ENCODE measurements at regions not wholly inside any gene's neighbourhood (a gene's known extent, or its start where the extent isn't known, plus 50 kb on each side); places are given as distances from the start of the nearest gene placed in this dataset.
A peak's percentile ranks its signal among the peaks of the same experiment; 100 is the strongest.
"Not testable (repeated sequence)": the region's sequence is repeated elsewhere in the genome, so short reads cannot be mapped to it uniquely, and the experiment has no call there.

GRCh38 chr9:11190719-11191118, 577.9 kb upstream of the PTPRD start:
- WGBS, 2 donors, result 36 to 38% methylated on average over 1 of the region's 1 CpG
- H3K27me3 ChIP-seq, result no peaks in the 10 kb centered on the region
- ATAC-seq, result no peak
- no peak overlapping the region for H3K27ac ChIP-seq
- intact Hi-C loops (cut with DNase I), result no loop called here
- no peak for DNase-seq
- H3K4me3 ChIP-seq, result no peak overlapping the region
- no peaks in the 10 kb centered on the region for H3K9me3 ChIP-seq
- TF ChIP-seq POLR2A (IDR thresholded peaks at IDR 0.05), result no peak
- TF ChIP-seq, protein P1, sequence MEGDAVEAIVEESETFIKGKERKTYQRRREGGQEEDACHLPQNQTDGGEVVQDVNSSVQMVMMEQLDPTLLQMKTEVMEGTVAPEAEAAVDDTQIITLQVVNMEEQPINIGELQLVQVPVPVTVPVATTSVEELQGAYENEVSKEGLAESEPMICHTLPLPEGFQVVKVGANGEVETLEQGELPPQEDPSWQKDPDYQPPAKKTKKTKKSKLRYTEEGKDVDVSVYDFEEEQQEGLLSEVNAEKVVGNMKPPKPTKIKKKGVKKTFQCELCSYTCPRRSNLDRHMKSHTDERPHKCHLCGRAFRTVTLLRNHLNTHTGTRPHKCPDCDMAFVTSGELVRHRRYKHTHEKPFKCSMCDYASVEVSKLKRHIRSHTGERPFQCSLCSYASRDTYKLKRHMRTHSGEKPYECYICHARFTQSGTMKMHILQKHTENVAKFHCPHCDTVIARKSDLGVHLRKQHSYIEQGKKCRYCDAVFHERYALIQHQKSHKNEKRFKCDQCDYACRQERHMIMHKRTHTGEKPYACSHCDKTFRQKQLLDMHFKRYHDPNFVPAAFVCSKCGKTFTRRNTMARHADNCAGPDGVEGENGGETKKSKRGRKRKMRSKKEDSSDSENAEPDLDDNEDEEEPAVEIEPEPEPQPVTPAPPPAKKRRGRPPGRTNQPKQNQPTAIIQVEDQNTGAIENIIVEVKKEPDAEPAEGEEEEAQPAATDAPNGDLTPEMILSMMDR (IDR thresholded peaks at IDR 0.05), result no peak
- H3K4me1 ChIP-seq, result peaks cover 9% of the 10 kb centered on the region
- no peaks in the 10 kb centered on the region for H3K36me3 ChIP-seq (replicated peaks in 1 of 2; ENCODE audit: insufficient read depth in 1 of 2, low read depth in 2 of 2)

GRCh38 chr9:11192993-11193392, 580.2 kb upstream of the PTPRD start:
- intact Hi-C loops (cut with DNase I), result no loop called here
- Histone ChIP-seq H3K27me3 (no peaks in the 10 kb centered on the region), H3K9me3 (no peaks in the 10 kb centered on the region), H3K4me3 (no peak overlapping the region), H3K4me1 (peaks cover 9% of the 10 kb centered on the region), H3K36me3 (replicated peaks in 1 of 2; ENCODE audit: insufficient read depth in 1 of 2, low read depth in 2 of 2) (no peaks in the 10 kb centered on the region), H3K27ac (no peak overlapping the region)
- ATAC-seq (no peak), DNase-seq (no peak)
- TF ChIP-seq, protein P1 (IDR thresholded peaks at IDR 0.05), result no peak
- no peak for TF ChIP-seq POLR2A (IDR thresholded peaks at IDR 0.05)
- 54% methylated on average over 1 of the region's 1 CpG for WGBS, 2 donors

DNA sequence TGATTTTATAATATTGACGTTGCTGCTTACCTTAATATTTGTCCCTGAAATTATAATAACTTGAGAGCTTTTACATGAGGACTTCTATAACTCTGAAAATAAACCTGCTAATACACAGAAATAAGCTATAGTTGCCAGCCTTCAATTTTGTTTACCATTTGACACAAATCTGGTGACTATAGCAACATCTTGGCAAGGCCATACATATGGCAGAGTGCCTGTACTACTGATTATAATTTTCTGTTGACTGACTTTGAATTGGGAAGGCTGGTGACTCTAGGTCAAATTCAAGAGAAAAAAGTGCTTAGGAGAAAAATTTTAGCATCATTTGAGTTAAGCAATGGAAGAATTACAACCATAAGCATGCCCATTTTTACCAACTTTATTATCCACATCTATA, 581.4 kb upstream of the PTPRD start:
- DNase-seq, result peak; percentile 70 to 84 (median 74)
- 23 to 30% methylated on average over 1 of the region's 1 CpG for WGBS, 2 donors
- TF ChIP-seq, protein P1 (IDR thresholded peaks at IDR 0.05), result no peak
- no peak for TF ChIP-seq POLR2A (IDR thresholded peaks at IDR 0.05)
- H3K4me1 ChIP-seq, result peaks cover 9% of the 10 kb centered on the region
- H3K4me3 ChIP-seq, result no peak overlapping the region
- H3K36me3 ChIP-seq (replicated peaks in 1 of 2; ENCODE audit: insufficient read depth in 1 of 2, low read depth in 2 of 2), result no peaks in the 10 kb centered on the region
- intact Hi-C loops (cut with DNase I), result no loop called here
- no peaks in the 10 kb centered on the region for H3K27me3 ChIP-seq
- H3K27ac ChIP-seq, result no peak overlapping the region
- peak; percentile 99 for ATAC-seq
- no peaks in the 10 kb centered on the region for H3K9me3 ChIP-seq

GRCh38 chr9:11196840-11197365, 584.1 kb upstream of the PTPRD start:
- 91 to 98% methylated on average over 7 to 17 of the region's 22 CpGs for WGBS, 2 donors
- DNase-seq; H3K9me3 ChIP-seq; H3K4me1 ChIP-seq; intact Hi-C loops (cut with DNase I); H3K4me3 ChIP-seq; H3K27me3 ChIP-seq; H3K27ac ChIP-seq; ATAC-seq; H3K36me3 ChIP-seq (replicated peaks in 1 of 2; ENCODE audit: insufficient read depth in 1 of 2, low read depth in 2 of 2): not testable (repeated sequence)

DNA sequence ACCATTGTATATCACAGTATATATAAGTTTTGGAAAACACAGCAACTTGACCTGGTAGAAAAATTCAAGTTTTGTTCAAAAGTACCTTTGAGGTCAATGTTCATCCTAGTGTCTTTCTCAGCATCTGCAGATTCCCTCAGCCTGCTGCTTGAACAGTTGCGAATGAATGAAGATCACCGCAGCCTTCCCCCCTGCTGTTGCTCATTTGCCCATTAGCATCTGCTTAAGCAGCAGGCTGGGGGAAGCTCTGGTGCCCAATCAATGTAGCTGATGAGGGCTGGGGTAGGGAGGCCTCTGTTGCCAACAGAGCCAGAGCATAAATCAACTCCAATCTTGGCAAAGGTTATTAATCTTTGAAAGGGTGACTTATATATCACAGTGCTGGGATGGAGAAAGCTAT, 586.5 kb upstream of the PTPRD start:
- intact Hi-C loops (cut with DNase I), result no loop called here
- Histone ChIP-seq H3K4me3 (no peak overlapping the region), H3K27me3 (no peaks in the 10 kb centered on the region), H3K4me1 (peaks cover 3% of the 10 kb centered on the region), H3K9me3 (no peaks in the 10 kb centered on the region), H3K36me3 (replicated peaks in 1 of 2; ENCODE audit: insufficient read depth in 1 of 2, low read depth in 2 of 2) (no peaks in the 10 kb centered on the region), H3K27ac (no peak overlapping the region)
- ATAC-seq (no peak), DNase-seq (no peak)
- no peak for TF ChIP-seq POLR2A (IDR thresholded peaks at IDR 0.05)
- TF ChIP-seq, protein P1 (IDR thresholded peaks at IDR 0.05), result no peak
- WGBS, 2 donors, result 72 to 81% methylated on average over 2 of the region's 2 CpGs

Data from body of pancreas (tissue), 4 donors.